CD4-positive, alpha-beta T cell treated with Interleukin-17A for 4 hours (primary cell): ENCODE measurements at regions not wholly inside any gene's neighbourhood (a gene's known extent, or its start where the extent isn't known, plus 50 kb on each side); places are given as distances from the start of the nearest gene placed in this dataset.

Experiments used
- DNase-seq: peaks from one replicate; pipeline ENCODE4 v3.0.0-alpha.2; 2020; ENCODE audit warnings: mixed read lengths

GRCh38 chr15:67006083-67007065 lies 59.0 kb upstream of the SMAD3 start:
- no peak for DNase-seq

- no peak for DNase-seq
These were observed 55.5 kb upstream of the SMAD3 start for GRCh38 chr15:67009576-67010569.

- DNase-seq, result no peak
These were observed 54.3 kb upstream of the SMAD3 start for GRCh38 chr15:67010898-67011616.

GRCh38 chr15:67011617-67012005 lies 53.8 kb upstream of the SMAD3 start:
- no peak for DNase-seq

GRCh38 chr15:67013696-67014095 lies 51.7 kb upstream of the SMAD3 start:
- no peak for DNase-seq
